ENCODE measurements at regions not wholly inside any gene's neighbourhood (a gene's known extent, or its start where the extent isn't known, plus 50 kb on each side); places are given as distances from the start of the nearest gene placed in this dataset.

DNA sequence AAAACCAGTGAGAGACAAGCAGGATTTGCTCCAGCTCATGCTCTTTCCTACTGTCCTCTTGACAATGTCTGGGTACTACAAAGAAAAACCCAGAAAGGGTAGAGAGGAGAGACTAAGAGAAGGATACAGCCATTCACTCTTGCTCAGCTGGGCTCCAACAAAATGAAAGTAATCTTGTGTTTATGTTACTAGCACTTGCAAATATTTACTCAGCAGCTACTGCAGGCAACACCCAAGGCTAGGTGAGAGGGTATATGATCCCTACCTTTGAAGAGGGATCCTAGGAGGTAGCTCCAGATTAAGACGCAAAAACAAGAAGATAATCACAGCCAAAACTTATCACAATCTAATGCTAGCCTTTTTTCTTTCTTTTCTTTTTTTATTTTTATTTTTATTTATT lies 329.6 kb upstream of the ACVR2A start:
- TF ChIP-seq, protein P1, sequence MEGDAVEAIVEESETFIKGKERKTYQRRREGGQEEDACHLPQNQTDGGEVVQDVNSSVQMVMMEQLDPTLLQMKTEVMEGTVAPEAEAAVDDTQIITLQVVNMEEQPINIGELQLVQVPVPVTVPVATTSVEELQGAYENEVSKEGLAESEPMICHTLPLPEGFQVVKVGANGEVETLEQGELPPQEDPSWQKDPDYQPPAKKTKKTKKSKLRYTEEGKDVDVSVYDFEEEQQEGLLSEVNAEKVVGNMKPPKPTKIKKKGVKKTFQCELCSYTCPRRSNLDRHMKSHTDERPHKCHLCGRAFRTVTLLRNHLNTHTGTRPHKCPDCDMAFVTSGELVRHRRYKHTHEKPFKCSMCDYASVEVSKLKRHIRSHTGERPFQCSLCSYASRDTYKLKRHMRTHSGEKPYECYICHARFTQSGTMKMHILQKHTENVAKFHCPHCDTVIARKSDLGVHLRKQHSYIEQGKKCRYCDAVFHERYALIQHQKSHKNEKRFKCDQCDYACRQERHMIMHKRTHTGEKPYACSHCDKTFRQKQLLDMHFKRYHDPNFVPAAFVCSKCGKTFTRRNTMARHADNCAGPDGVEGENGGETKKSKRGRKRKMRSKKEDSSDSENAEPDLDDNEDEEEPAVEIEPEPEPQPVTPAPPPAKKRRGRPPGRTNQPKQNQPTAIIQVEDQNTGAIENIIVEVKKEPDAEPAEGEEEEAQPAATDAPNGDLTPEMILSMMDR (IDR thresholded peaks at IDR 0.05): no peak
- TF ChIP-seq POLR2A (IDR thresholded peaks at IDR 0.05) (no peak), EP300 (IDR thresholded peaks at IDR 0.05) (no peak)

DNA sequence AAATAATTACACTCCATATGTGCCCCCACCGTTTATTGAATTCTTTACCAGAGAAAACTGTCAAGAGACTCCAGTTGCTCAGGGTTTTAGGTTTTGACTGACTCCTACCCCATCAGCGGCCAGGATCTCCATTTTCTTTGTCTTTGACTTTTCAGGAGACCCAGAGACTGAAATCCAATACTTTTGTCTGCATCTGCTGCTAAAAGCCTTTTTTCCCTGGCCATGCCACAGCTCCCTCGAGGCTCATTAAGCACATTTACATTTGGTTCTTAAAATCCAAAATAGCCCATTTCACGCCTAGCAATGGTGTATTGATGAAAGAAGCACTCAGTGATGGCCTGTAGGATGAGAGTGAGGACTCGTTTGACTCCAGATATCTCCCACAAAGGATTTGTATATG lies 332.6 kb upstream of the ACVR2A start:
- WGBS, 3 donors: 70 to 73% (median 71%) methylated on average over 5 of the region's 5 CpGs
- Histone ChIP-seq H3K36me3 (no peaks in the 10 kb centered on the region), H3K4me3 (no peak overlapping the region), H3K27ac (no peak overlapping the region), H3K9me3 (no peaks in the 10 kb centered on the region), H3K4me1 (ENCODE audit: insufficient read depth) (no peaks in the 10 kb centered on the region), H3K27me3 (no peaks in the 10 kb centered on the region)
- DNase-seq: no peak
- TF ChIP-seq, protein P1 (IDR thresholded peaks at IDR 0.05): no peak
- TF ChIP-seq POLR2A (IDR thresholded peaks at IDR 0.05): no peak
- TF ChIP-seq EP300 (IDR thresholded peaks at IDR 0.05): no peak
- intact Hi-C loops (cut with DNase I): no loop called here

More for the DNA sequence above, 329.6 kb upstream of the ACVR2A start:
- Histone ChIP-seq H3K27ac (no peak overlapping the region), H3K9me3 (no peaks in the 10 kb centered on the region), H3K4me1 (ENCODE audit: insufficient read depth) (no peaks in the 10 kb centered on the region), H3K4me3 (no peak overlapping the region), H3K36me3 (no peaks in the 10 kb centered on the region), H3K27me3 (no peaks in the 10 kb centered on the region)
- 86 to 90% (median 87%) methylated on average over 1 of the region's 1 CpG for WGBS, 3 donors
- DNase-seq: no peak
- intact Hi-C loops (cut with DNase I): no loop called here

DNA sequence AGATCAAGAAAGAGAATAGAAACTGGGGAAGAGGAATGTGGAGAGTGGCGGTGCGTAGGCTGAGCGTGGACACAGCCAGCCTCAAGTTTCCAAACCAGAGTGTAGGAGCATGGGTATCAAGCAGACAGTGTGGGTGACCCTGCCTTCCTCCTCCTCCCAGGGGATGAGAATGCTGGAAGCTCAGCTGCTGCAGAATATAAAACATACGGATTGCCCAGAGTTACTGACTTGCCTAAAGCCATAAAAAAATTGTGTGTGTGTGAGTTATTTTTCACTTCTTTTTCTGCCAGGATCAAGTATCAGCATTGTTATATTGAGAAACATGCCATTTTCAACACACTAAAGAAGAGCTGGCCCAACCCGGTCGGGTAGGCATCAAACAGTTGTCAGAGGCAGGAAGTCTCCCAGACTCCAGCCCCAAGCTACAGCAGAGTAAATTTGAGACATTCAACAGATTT lies 333.3 kb upstream of the ACVR2A start:
- H3K4me1 ChIP-seq (ENCODE audit: insufficient read depth): no peaks in the 10 kb centered on the region
- intact Hi-C loops (cut with DNase I): no loop called here
- 22 to 29% (median 26%) methylated on average over 6 of the region's 6 CpGs for WGBS, 3 donors
- no peak for TF ChIP-seq EP300 (IDR thresholded peaks at IDR 0.05)
- TF ChIP-seq, protein P1 (IDR thresholded peaks at IDR 0.05): no peak
- no peak for TF ChIP-seq POLR2A (IDR thresholded peaks at IDR 0.05)
- no peaks in the 10 kb centered on the region for H3K27me3 ChIP-seq
- H3K27ac ChIP-seq: no peak overlapping the region
- no peaks in the 10 kb centered on the region for H3K9me3 ChIP-seq
- DNase-seq: peak in 2 of 5 donors; percentile 21 to 35
- no peaks in the 10 kb centered on the region for H3K36me3 ChIP-seq
- no peak overlapping the region for H3K4me3 ChIP-seq

DNA sequence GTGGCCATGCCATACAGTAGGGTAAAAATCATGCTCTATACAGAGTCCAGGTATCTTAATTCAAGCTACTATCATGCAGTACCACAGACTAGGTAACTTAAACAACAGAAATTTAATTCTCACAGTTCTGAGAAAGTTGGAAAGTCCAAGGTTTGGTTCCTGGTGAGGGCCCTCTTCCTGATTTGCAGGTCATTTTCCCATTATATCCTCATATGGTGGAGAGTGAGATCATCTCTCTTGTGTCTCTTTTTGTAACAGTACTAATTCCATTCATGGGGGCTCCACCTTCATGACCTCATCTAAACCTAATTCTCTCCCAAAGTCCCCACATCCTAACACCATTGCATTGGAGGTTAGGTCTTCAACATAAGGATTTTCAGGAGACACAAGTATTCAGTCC lies 335.0 kb upstream of the ACVR2A start:
- H3K27ac ChIP-seq: no peak overlapping the region
- no peak overlapping the region for H3K4me3 ChIP-seq
- TF ChIP-seq, protein P1 (IDR thresholded peaks at IDR 0.05): no peak
- TF ChIP-seq EP300 (IDR thresholded peaks at IDR 0.05): no peak
- TF ChIP-seq POLR2A (IDR thresholded peaks at IDR 0.05): no peak
- DNase-seq: no peak
- no peaks in the 10 kb centered on the region for H3K27me3 ChIP-seq
- H3K4me1 ChIP-seq (ENCODE audit: insufficient read depth): no peaks in the 10 kb centered on the region
- no peaks in the 10 kb centered on the region for H3K36me3 ChIP-seq
- no peaks in the 10 kb centered on the region for H3K9me3 ChIP-seq
- intact Hi-C loops (cut with DNase I): no loop called here

DNA sequence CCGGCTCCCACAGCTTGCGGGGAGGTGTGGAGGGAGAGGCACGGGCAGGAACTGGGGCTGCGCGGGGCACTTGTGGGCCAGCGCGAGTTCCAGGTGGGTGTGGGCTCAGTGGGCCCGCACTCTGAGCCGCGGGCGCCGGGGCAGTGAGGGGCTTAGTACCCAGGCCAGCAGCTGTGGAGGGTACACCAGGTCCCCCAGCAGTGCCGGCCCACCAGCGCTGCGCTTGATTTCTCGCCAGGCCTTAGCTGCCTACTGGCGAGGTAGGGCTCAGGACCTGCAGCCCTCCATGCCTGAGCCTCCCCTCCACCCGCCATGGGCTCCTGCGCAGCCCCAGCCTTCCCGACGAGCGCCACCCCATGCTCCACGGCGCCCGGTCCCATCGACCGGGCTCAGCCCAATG lies 337.9 kb upstream of the ACVR2A start:
- no peaks in the 10 kb centered on the region for H3K36me3 ChIP-seq
- no peaks in the 10 kb centered on the region for H3K4me1 ChIP-seq (ENCODE audit: insufficient read depth)
- intact Hi-C loops (cut with DNase I): no loop called here
- no peak overlapping the region for H3K27ac ChIP-seq
- no peak for DNase-seq
- no peaks in the 10 kb centered on the region for H3K9me3 ChIP-seq
- TF ChIP-seq EP300 (IDR thresholded peaks at IDR 0.05) (no peak), POLR2A (IDR thresholded peaks at IDR 0.05) (no peak)
- TF ChIP-seq, protein P1 (IDR thresholded peaks at IDR 0.05): no peak
- H3K27me3 ChIP-seq: no peaks in the 10 kb centered on the region
- 97% methylated on average over 27 of the region's 27 CpGs for WGBS, 3 donors
- no peak overlapping the region for H3K4me3 ChIP-seq
